ENCODE measurements at regions not wholly inside any gene's neighbourhood (a gene's known extent, or its start where the extent isn't known, plus 50 kb on each side); places are given as distances from the start of the nearest gene placed in this dataset.

GRCh38 chr2:155266583-155266982 is 568.1 kb downstream of the KCNJ3 start:
- TF ChIP-seq JUN (IDR thresholded peaks at IDR 0.05; ENCODE audit: borderline replicate concordance, low read depth, low read length): no peak
- no peak for TF ChIP-seq JUN (CRISPR knock-in tag; IDR thresholded peaks at IDR 0.05; ENCODE audit: borderline replicate concordance)
- TF ChIP-seq SMARCB1 (IDR thresholded peaks at IDR 0.05; ENCODE audit: insufficient read length, low read depth): no peak
- TF ChIP-seq ATF3 (IDR thresholded peaks at IDR 0.05): no peak
- TF ChIP-seq ATF3 (CRISPR knock-in tag; conservative IDR thresholded peaks at IDR 0.05): no peak
- no peak for TF ChIP-seq ZNF780A (CRISPR knock-in tag; IDR thresholded peaks at IDR 0.05)
- no peak for TF ChIP-seq DPF2 (IDR thresholded peaks at IDR 0.05)
- TF ChIP-seq TAF1 (IDR thresholded peaks at IDR 0.05; ENCODE audit: control insufficient read depth, extremely low read depth, insufficient read depth, low read length, severe bottlenecking): no peak
- no peak for TF ChIP-seq ZNF449 (CRISPR knock-in tag; IDR thresholded peaks at IDR 0.05)
- no peak for TF ChIP-seq EHMT2 (IDR thresholded peaks at IDR 0.05)
- no peak for TF ChIP-seq NR2C2 (CRISPR knock-in tag; IDR thresholded peaks at IDR 0.05)
- TF ChIP-seq NR2C2 (tag; IDR thresholded peaks at IDR 0.05): no peak
- no peak; a peak in 1 of 6 replicates for TF ChIP-seq CTCF (IDR thresholded peaks at IDR 0.05 in 2 of 3, conservative IDR thresholded peaks at IDR 0.05 in 1 of 3; ENCODE audit: insufficient read depth in 2 of 3, low read depth in 1 of 3, low read length in 3 of 3)
- no peak for TF ChIP-seq PYGO2 (tag; IDR thresholded peaks at IDR 0.05)
- TF ChIP-seq SP1 (CRISPR knock-in tag; IDR thresholded peaks at IDR 0.05): no peak
- TF ChIP-seq ATF4 (CRISPR knock-in tag; IDR thresholded peaks at IDR 0.05): no peak
- TF ChIP-seq POLR2A (conservative IDR thresholded peaks at IDR 0.05): no peak

Measured in K562 (cell line).